ENCODE measurements at regions not wholly inside any gene's neighbourhood (a gene's known extent, or its start where the extent isn't known, plus 50 kb on each side); places are given as distances from the start of the nearest gene placed in this dataset.

- no peak for TF ChIP-seq ZNF462 (CRISPR knock-in tag; IDR thresholded peaks at IDR 0.05)
- no peak for TF ChIP-seq ZNF331 (CRISPR knock-in tag; IDR thresholded peaks at IDR 0.05; ENCODE audit: low read depth)
- Histone ChIP-seq H3K4me3 (no peak overlapping the region), H4K20me1 (replicated peaks; ENCODE audit: insufficient read depth) (no peaks in the 10 kb centered on the region), H3K4me2 (no peak overlapping the region), H3K27ac (ENCODE audit: low read depth) (no peak overlapping the region), H3K36me3 (ENCODE audit: insufficient read depth) (no peaks in the 10 kb centered on the region), H3K27me3 (ENCODE audit: insufficient read depth) (no peaks in the 10 kb centered on the region), H2AFZ (no peak overlapping the region), H3K79me2 (replicated peaks; ENCODE audit: insufficient read depth) (no peaks in the 10 kb centered on the region), H3K9me2 (ENCODE audit: insufficient read depth) (no peaks in the 10 kb centered on the region), H3F3A (replicated peaks; ENCODE audit: low read depth) (no peaks in the 10 kb centered on the region), H3K4me1 (ENCODE audit: insufficient read depth) (no peaks in the 10 kb centered on the region)
- Mint-ChIP-seq H3K27me3 (ENCODE audit: insufficient read depth, low read depth, poor library complexity) (peaks cover 2% of the 10 kb centered on the region), H3K4me3 (no peak overlapping the region), H3K36me3 (ENCODE audit: low read depth) (no peaks in the 10 kb centered on the region), H3K27ac (no peak overlapping the region; the same call in 1 of the 2 replicates), H3K4me1 (no peaks in the 10 kb centered on the region), H3K9me3 (no peaks in the 10 kb centered on the region; the same call in 2 of the 3 replicates)
- ATAC-seq (no peak), DNase-seq (ENCODE audit: low spot score) (no peak)
These were observed 525.5 kb upstream of the CCNG1 start for GRCh38 chr5:162911873-162912272.

- Histone ChIP-seq H3F3A (replicated peaks; ENCODE audit: low read depth) (no peaks in the 10 kb centered on the region), H3K4me2 (no peak overlapping the region), H4K20me1 (replicated peaks; ENCODE audit: insufficient read depth) (no peaks in the 10 kb centered on the region), H3K9me2 (ENCODE audit: insufficient read depth) (peaks cover 7% of the 10 kb centered on the region; the same call in 1 of the 2 replicates), H3K4me3 (no peak overlapping the region), H3K36me3 (ENCODE audit: insufficient read depth) (no peaks in the 10 kb centered on the region), H3K27me3 (ENCODE audit: insufficient read depth) (no peaks in the 10 kb centered on the region), H2AFZ (no peak overlapping the region), H3K79me2 (replicated peaks; ENCODE audit: insufficient read depth) (no peaks in the 10 kb centered on the region), H3K4me1 (ENCODE audit: insufficient read depth) (no peaks in the 10 kb centered on the region), H3K27ac (ENCODE audit: low read depth) (no peak overlapping the region)
- Mint-ChIP-seq H3K27ac (no peak overlapping the region), H3K4me3 (no peak overlapping the region), H3K27me3 (ENCODE audit: insufficient read depth, low read depth, poor library complexity) (peaks cover 2% of the 10 kb centered on the region), H3K4me1 (no peaks in the 10 kb centered on the region), H3K36me3 (ENCODE audit: low read depth) (no peaks in the 10 kb centered on the region), H3K9me3 (peaks cover 3% of the 10 kb centered on the region; the same call in 1 of the 3 replicates)
- DNase-seq (ENCODE audit: low spot score) = no peak
- ATAC-seq = no peak
- TF ChIP-seq EZH2 (IDR thresholded peaks at IDR 0.05; ENCODE audit: low read depth, unreplicated experiment) = no peak
- no peak for TF ChIP-seq NANOG (IDR thresholded peaks at IDR 0.05; ENCODE audit: borderline replicate concordance)
- TF ChIP-seq STAT1 (IDR thresholded peaks at IDR 0.05; ENCODE audit: unreplicated experiment) = no peak
- no peak for TF ChIP-seq ZNF114 (CRISPR knock-in tag; IDR thresholded peaks at IDR 0.05)
- no peak for TF ChIP-seq EZH2phosphoT487 (IDR thresholded peaks at IDR 0.05; ENCODE audit: unreplicated experiment)
- no peak for TF ChIP-seq ZNF462 (CRISPR knock-in tag; IDR thresholded peaks at IDR 0.05)
- no peak for TF ChIP-seq POLR2AphosphoS5 (IDR thresholded peaks at IDR 0.05; ENCODE audit: low read depth)
These were observed 521.0 kb upstream of the CCNG1 start for GRCh38 chr5:162916368-162916767.

Data from GM23338 (cell line).